OCI-LY7 (cell line): ENCODE measurements at regions not wholly inside any gene's neighbourhood (a gene's known extent, or its start where the extent isn't known, plus 50 kb on each side); places are given as distances from the start of the nearest gene placed in this dataset.

Experiments
- BruUV-seq: library from RNA; stranded (reverse); fragments of 400-500 nt; replicated peaks from 2 replicates; lab custom pipeline; 2021; lab: Mats Ljungman, UMichigan
- CTCF ChIA-PET: fragments of 300-600 bp; sonication (Branson Sonifier 250); formaldehyde crosslinking; loops from one replicate; lab custom pipeline; 2022; ENCODE audit warnings: antibody characterized with exemption; ENCODE audit not compliant: unreplicated experiment; lab: Charles Lee
- POLR2A ChIA-PET: fragments of 300-600 bp; sonication (Branson Sonifier 250); formaldehyde crosslinking; loops from one replicate; lab custom pipeline; 2022; ENCODE audit warnings: antibody characterized with exemption; lab: Charles Lee
- DNase-seq: peaks from one replicate; pipeline ENCODE4 v3.0.0-alpha.2; 2015; ENCODE audit warnings: low spot score
- H2AFZ ChIP-seq: fragments of 200-600 bp; sonication (generic), shearing (Covaris generic); 2 replicates; pipeline ENCODE4 v1.6.1; 2014; ENCODE audit warnings: mild to moderate bottlenecking, antibody characterized with exemption, low read length, moderate library complexity
- H3K27ac ChIP-seq: fragments of 200-600 bp; sonication (generic); 2 replicates; pipeline ENCODE4 v1.5.1; 2014; ENCODE audit warnings: mixed run types, low read depth, mild to moderate bottlenecking, moderate library complexity, low read length, inconsistent platforms; ENCODE audit not compliant: poor library complexity, severe bottlenecking
- H3K36me3 ChIP-seq: fragments of 200-600 bp; sonication (generic); 2 replicates; pipeline ENCODE4 v1.6.1; 2014; ENCODE audit warnings: mild to moderate bottlenecking, antibody characterized with exemption, low read length, moderate library complexity, mixed read lengths; ENCODE audit not compliant: insufficient read depth
- H3K4me1 ChIP-seq: fragments of 200-600 bp; sonication (generic); 2 replicates; pipeline ENCODE4 v1.5.1; 2014; ENCODE audit warnings: mild to moderate bottlenecking, low read length; ENCODE audit not compliant: insufficient read depth, poor library complexity, severe bottlenecking
- H3K4me2 ChIP-seq: fragments of 200-600 bp; sonication (generic); 2 replicates; pipeline ENCODE4 v1.6.1; 2014; ENCODE audit warnings: mild to moderate bottlenecking, low read length
- H3K4me3 ChIP-seq: fragments of 200-600 bp; sonication (generic); 2 replicates; pipeline ENCODE4 v1.5.1; 2014; ENCODE audit warnings: mild to moderate bottlenecking, low read depth, low read length; ENCODE audit not compliant: poor library complexity, severe bottlenecking
- H3K79me2 ChIP-seq: fragments of 200-600 bp; sonication (generic); 2 replicates; pipeline ENCODE4 v1.6.1; 2016; ENCODE audit warnings: low read depth, mild to moderate bottlenecking, low read length, moderate library complexity, mixed read lengths; ENCODE audit not compliant: insufficient read depth
- H3K9me2 ChIP-seq: fragments of 200-600 bp; sonication (generic); 2 replicates; pipeline ENCODE4 v1.6.1; 2016; ENCODE audit warnings: mild to moderate bottlenecking, low read length, mixed read lengths; ENCODE audit not compliant: insufficient read depth
- H3K9me3 ChIP-seq: fragments of 200-600 bp; sonication (generic); 2 replicates; pipeline ENCODE4 v1.6.1; 2014; ENCODE audit warnings: mild to moderate bottlenecking, mixed run types, low read length, mixed read lengths
- H4K20me1 ChIP-seq: fragments of 200-600 bp; sonication (generic); 2 replicates; pipeline ENCODE4 v1.6.1; 2014; ENCODE audit warnings: mild to moderate bottlenecking, antibody characterized with exemption, low read length, moderate library complexity, mixed read lengths; ENCODE audit not compliant: insufficient read depth
- CTCF ChIP-seq: fragments of 200-600 bp; sonication (generic); conservative IDR thresholded peaks from 2 replicates; pipeline ENCODE4 v1.5.1; 2014; ENCODE audit warnings: mild to moderate bottlenecking, antibody characterized with exemption, low read length, moderate library complexity, mixed read lengths
- EZH2phosphoT487 ChIP-seq: fragments of 200-600 bp; sonication (generic); IDR thresholded peaks from 2 replicates; pipeline ENCODE4 v1.6.1; 2018; ENCODE audit warnings: low read depth, borderline replicate concordance, mild to moderate bottlenecking, mixed run types, antibody characterized with exemption, low read length, moderate library complexity, mixed read lengths
- intact Hi-C: fragments of 100-400 bp; cut with micrococcal nuclease; formaldehyde crosslinking; loops from one replicate; pipeline ENCODE4 v1.10.0; 2022; ENCODE audit not compliant: unreplicated experiment

- Histone ChIP-seq H3K27ac (no peak overlapping the region), H3K4me3 (no peak overlapping the region), H3K4me1 (no peaks in the 10 kb centered on the region), H3K4me2 (no peak overlapping the region), H3K36me3 (no peaks in the 10 kb centered on the region), H2AFZ (no peak overlapping the region), H4K20me1 (no peaks in the 10 kb centered on the region), H3K9me3 (no peaks in the 10 kb centered on the region), H3K79me2 (no peaks in the 10 kb centered on the region), H3K9me2 (no peaks in the 10 kb centered on the region)
- intact Hi-C loops = no loop called here
- TF ChIP-seq CTCF (no peak), EZH2phosphoT487 (no peak)
- POLR2A ChIA-PET = no interaction called here
- BruUV-seq = no TSS peak
- no peak for DNase-seq
- CTCF ChIA-PET = no interaction called here
Measured at GRCh38 chr3:118228151-118228550, 806.5 kb downstream of the IGSF11 start.

- Histone ChIP-seq H3K4me2 (no peak overlapping the region), H3K4me1 (no peaks in the 10 kb centered on the region), H3K79me2 (no peaks in the 10 kb centered on the region), H3K36me3 (no peaks in the 10 kb centered on the region), H3K4me3 (no peak overlapping the region), H2AFZ (no peak overlapping the region), H4K20me1 (no peaks in the 10 kb centered on the region), H3K27ac (no peak overlapping the region), H3K9me3 (no peaks in the 10 kb centered on the region), H3K9me2 (no peaks in the 10 kb centered on the region)
- DNase-seq = no peak
- ChIA-PET POLR2A (no interaction called here), CTCF (no interaction called here)
- intact Hi-C loops = no loop called here
- no TSS peak for BruUV-seq
- TF ChIP-seq CTCF (no peak), EZH2phosphoT487 (no peak)
Measured at GRCh38 chr3:118229196-118229595, 805.5 kb downstream of the IGSF11 start.

- POLR2A ChIA-PET = no interaction called here
- no peaks in the 10 kb centered on the region for H3K36me3 ChIP-seq
Measured at GRCh38 chr3:118231578-118231977, 803.1 kb downstream of the IGSF11 start.

More at GRCh38 chr3:118231578-118231977, 803.1 kb downstream of the IGSF11 start:
- no peaks in the 10 kb centered on the region for H4K20me1 ChIP-seq
- intact Hi-C loops = no loop called here
- H3K79me2 ChIP-seq = no peaks in the 10 kb centered on the region
- no peak overlapping the region for H2AFZ ChIP-seq
- no peak overlapping the region for H3K27ac ChIP-seq
- TF ChIP-seq EZH2phosphoT487 (no peak), CTCF (no peak)
- CTCF ChIA-PET = no interaction called here
- no peaks in the 10 kb centered on the region for H3K9me3 ChIP-seq
- no peak for DNase-seq
- no peaks in the 10 kb centered on the region for H3K4me1 ChIP-seq
- no TSS peak for BruUV-seq
- no peaks in the 10 kb centered on the region for H3K9me2 ChIP-seq
- H3K4me2 ChIP-seq = no peak overlapping the region
- H3K4me3 ChIP-seq = no peak overlapping the region
